ENCODE measurements at regions not wholly inside any gene's neighbourhood (a gene's known extent, or its start where the extent isn't known, plus 50 kb on each side); places are given as distances from the start of the nearest gene placed in this dataset.

- Histone ChIP-seq H3K4me1 (ENCODE audit: control insufficient read depth, insufficient read depth, low read length) (no peaks in the 10 kb centered on the region), H3K4me3 (no peak overlapping the region), H2AFZ (ENCODE audit: control insufficient read depth, low read depth, low read length) (no peak overlapping the region), H4K20me1 (ENCODE audit: control insufficient read depth, insufficient read depth) (no peaks in the 10 kb centered on the region), H3K36me3 (ENCODE audit: control insufficient read depth in 2 of 2, insufficient read depth in 2 of 2, low read length in 1 of 2) (no peaks in the 10 kb centered on the region), H3K9me3 (replicated peaks; ENCODE audit: control insufficient read depth, insufficient read depth, low read length) (no peaks in the 10 kb centered on the region), H3K79me2 (ENCODE audit: control insufficient read depth, insufficient read depth, low read length) (no peaks in the 10 kb centered on the region), H3K9ac (ENCODE audit: control insufficient read depth, insufficient read depth, low read length) (no peak overlapping the region), H3K27ac (ENCODE audit: control insufficient read depth, insufficient read depth) (no peak overlapping the region), H3K27me3 (replicated peaks in 1 of 2; ENCODE audit: control insufficient read depth in 2 of 2, insufficient read depth in 2 of 2, low read length in 1 of 2) (no peaks in the 10 kb centered on the region), H3K4me2 (ENCODE audit: control insufficient read depth, insufficient read depth) (no peak overlapping the region)
- no peak for TF ChIP-seq ZBTB33 (IDR thresholded peaks at IDR 0.05)
- TF ChIP-seq CUX1 (IDR thresholded peaks at IDR 0.05; ENCODE audit: insufficient replicate concordance, low read depth, low read length), result no peak
- no peak for TF ChIP-seq MYC (IDR thresholded peaks at IDR 0.05; ENCODE audit: insufficient read depth, insufficient read length, insufficient replicate concordance, low read length, severe bottlenecking)
- no peak for TF ChIP-seq FOXK2 (IDR thresholded peaks at IDR 0.05)
- no peak for TF ChIP-seq SUPT20H (IDR thresholded peaks at IDR 0.05; ENCODE audit: borderline replicate concordance, control insufficient read depth, low read depth, low read length)
- TF ChIP-seq SKIL (IDR thresholded peaks at IDR 0.05; ENCODE audit: low read depth, poor library complexity, severe bottlenecking), result no peak
- no peak for TF ChIP-seq SUZ12 (IDR thresholded peaks at IDR 0.05; ENCODE audit: unreplicated experiment)
- no peak for TF ChIP-seq PBX3 (IDR thresholded peaks at IDR 0.05; ENCODE audit: insufficient replicate concordance, low read depth, low read length)
- SMC1A ChIA-PET (ENCODE audit: uncharacterized antibody, unreplicated experiment), result no interaction called here
- DNase-seq (ENCODE audit: low read depth, low spot score) (no peak), FAIRE-seq (no peak), ATAC-seq (no peak)
- CTCF ChIA-PET, result no interaction called here
- 4% methylated on average over 3 of the region's 3 CpGs for WGBS (ENCODE audit: insufficient coverage, insufficient replicate concordance, low lambda C conversion rate, missing lambda C conversion rate)
- no TSS peak for BruUV-seq (replicated peaks)
- intact Hi-C loops (cut with micrococcal nuclease; ENCODE audit: unreplicated experiment) (no loop called here), in situ Hi-C loops (cut with MboI) (no loop called here)
- RAD21 ChIA-PET (ENCODE audit: unreplicated experiment), result no interaction called here
- POLR2A ChIA-PET, result no interaction called here
These were observed 691.7 kb upstream of the FANCL start for GRCh38 chr2:58932801-58933200.

All from GM12878 (cell line).